ENCODE measurements at regions not wholly inside any gene's neighbourhood (a gene's known extent, or its start where the extent isn't known, plus 50 kb on each side); places are given as distances from the start of the nearest gene placed in this dataset.

DNA sequence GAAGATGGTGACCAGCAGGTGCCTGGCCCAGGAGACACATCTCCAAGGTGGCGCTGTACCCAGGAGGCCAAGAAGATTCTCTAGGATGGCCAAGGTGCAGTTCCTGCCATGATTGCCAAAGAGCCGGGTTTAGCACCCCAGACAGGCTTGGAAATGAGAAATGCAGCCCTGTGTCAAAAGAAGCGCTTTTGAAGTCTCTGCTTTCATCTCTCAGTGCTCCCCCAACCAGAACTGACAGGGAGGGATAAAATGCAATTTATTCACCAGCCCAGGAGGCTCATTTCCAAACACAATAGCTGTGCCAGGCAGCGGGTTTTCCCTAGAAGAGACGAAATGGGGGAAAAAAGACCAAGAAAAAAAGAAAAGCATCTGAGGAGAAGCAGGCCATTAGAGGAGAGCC is 195.9 kb upstream of the NCAM1 start:
- no peak overlapping the region for H3K4me3 ChIP-seq
- no peak overlapping the region for H3K27ac ChIP-seq (replicated peaks)
- peaks cover 32% of the 10 kb centered on the region for H3K4me1 ChIP-seq
- DNase-seq, result no peak
- no peaks in the 10 kb centered on the region for H3K27me3 ChIP-seq (ENCODE audit: low read depth)
- intact Hi-C loops (cut with micrococcal nuclease), result no loop called here
- no peaks in the 10 kb centered on the region for H3K36me3 ChIP-seq
- no peak for TF ChIP-seq CTCF (IDR thresholded peaks at IDR 0.05; ENCODE audit: borderline replicate concordance)
- H3K9me3 ChIP-seq (replicated peaks), result no peaks in the 10 kb centered on the region

DNA sequence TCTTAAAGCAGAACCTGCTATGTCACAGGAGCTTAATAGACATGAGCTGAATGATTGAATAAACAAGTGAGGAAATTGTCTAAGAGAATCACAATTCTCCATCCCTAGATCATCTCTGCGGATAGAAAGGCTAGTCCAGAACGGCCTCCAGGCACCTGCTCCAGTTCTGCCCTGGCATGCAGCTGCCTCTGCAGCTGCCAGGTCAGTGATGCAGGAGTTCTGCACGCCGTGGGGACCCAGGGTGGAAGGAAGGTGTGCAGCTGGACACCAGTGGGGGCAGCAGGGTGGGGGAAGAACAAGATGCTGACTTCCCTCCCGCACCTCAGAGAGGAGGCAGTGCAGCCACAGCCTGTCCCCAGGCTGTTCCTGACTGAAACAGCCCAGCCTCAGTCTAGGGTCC is 192.1 kb upstream of the NCAM1 start:
- TF ChIP-seq CTCF (IDR thresholded peaks at IDR 0.05; ENCODE audit: borderline replicate concordance), result no peak
- Histone ChIP-seq H3K4me3 (no peak overlapping the region), H3K27me3 (ENCODE audit: low read depth) (no peaks in the 10 kb centered on the region), H3K27ac (replicated peaks) (peak overlapping the region; percentile 80), H3K4me1 (peaks cover 16% of the 10 kb centered on the region), H3K9me3 (replicated peaks) (no peaks in the 10 kb centered on the region), H3K36me3 (no peaks in the 10 kb centered on the region)
- no peak for DNase-seq
- intact Hi-C loops (cut with micrococcal nuclease), result no loop called here

DNA sequence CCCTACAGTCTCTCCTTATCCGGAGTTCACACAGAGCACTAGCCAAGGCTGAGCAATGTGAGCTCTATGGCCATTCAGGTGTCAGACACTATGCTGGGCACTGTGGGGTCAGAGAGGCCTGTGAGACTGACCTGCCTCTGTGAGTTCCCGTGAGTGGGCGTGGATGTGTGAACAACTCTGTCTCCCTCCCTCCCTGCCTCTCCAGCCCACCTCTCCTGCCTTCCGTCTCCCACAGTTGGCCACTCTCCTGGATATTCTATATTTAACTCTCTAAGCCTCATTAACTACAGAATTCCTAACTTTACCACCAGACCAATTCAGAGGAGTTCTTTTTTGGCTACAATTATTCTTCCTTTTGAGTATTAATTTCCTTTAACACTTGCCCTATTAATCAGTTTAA is 191.6 kb upstream of the NCAM1 start:
- H3K9me3 ChIP-seq (replicated peaks), result no peaks in the 10 kb centered on the region
- intact Hi-C loops (cut with micrococcal nuclease), result no loop called here
- H3K4me1 ChIP-seq, result peaks cover 16% of the 10 kb centered on the region
- peak overlapping the region; percentile 80 for H3K27ac ChIP-seq (replicated peaks)
- H3K36me3 ChIP-seq, result no peaks in the 10 kb centered on the region
- no peaks in the 10 kb centered on the region for H3K27me3 ChIP-seq (ENCODE audit: low read depth)
- no peak for TF ChIP-seq CTCF (IDR thresholded peaks at IDR 0.05; ENCODE audit: borderline replicate concordance)
- no peak for DNase-seq
- no peak overlapping the region for H3K4me3 ChIP-seq

- TF ChIP-seq CTCF (IDR thresholded peaks at IDR 0.05; ENCODE audit: borderline replicate concordance), result no peak
- no peak for DNase-seq
- intact Hi-C loops (cut with micrococcal nuclease), result no loop called here
- Histone ChIP-seq H3K27me3 (ENCODE audit: low read depth) (no peaks in the 10 kb centered on the region), H3K36me3 (no peaks in the 10 kb centered on the region), H3K4me1 (peaks cover 16% of the 10 kb centered on the region), H3K9me3 (replicated peaks) (no peaks in the 10 kb centered on the region), H3K27ac (replicated peaks) (peak overlapping the region; percentile 80), H3K4me3 (no peak overlapping the region)
These were observed 191.2 kb upstream of the NCAM1 start for GRCh38 chr11:112770033-112770432.

GRCh38 chr11:112770487-112770886 is 190.7 kb upstream of the NCAM1 start:
- no peak overlapping the region for H3K4me3 ChIP-seq
- H3K9me3 ChIP-seq (replicated peaks), result no peaks in the 10 kb centered on the region
- DNase-seq, result peak; percentile 41
- intact Hi-C loops (cut with micrococcal nuclease), result no loop called here
- H3K36me3 ChIP-seq, result no peaks in the 10 kb centered on the region
- H3K27ac ChIP-seq (replicated peaks), result peak overlapping the region; percentile 80
- TF ChIP-seq CTCF (IDR thresholded peaks at IDR 0.05; ENCODE audit: borderline replicate concordance), result no peak
- no peaks in the 10 kb centered on the region for H3K27me3 ChIP-seq (ENCODE audit: low read depth)
- peaks cover 16% of the 10 kb centered on the region for H3K4me1 ChIP-seq

- Histone ChIP-seq H3K4me3 (no peak overlapping the region), H3K27me3 (ENCODE audit: low read depth) (peaks cover under 1% of the 10 kb centered on the region), H3K9me3 (replicated peaks) (no peaks in the 10 kb centered on the region), H3K27ac (replicated peaks) (no peak overlapping the region), H3K4me1 (peaks cover 26% of the 10 kb centered on the region), H3K36me3 (no peaks in the 10 kb centered on the region)
- intact Hi-C loops (cut with micrococcal nuclease), result no loop called here
- no peak for DNase-seq
- no peak for TF ChIP-seq CTCF (IDR thresholded peaks at IDR 0.05; ENCODE audit: borderline replicate concordance)
These were observed 189.4 kb upstream of the NCAM1 start for GRCh38 chr11:112771851-112772250.
